SK-N-SH (cell line): ENCODE measurements at regions not wholly inside any gene's neighbourhood (a gene's known extent, or its start where the extent isn't known, plus 50 kb on each side); places are given as distances from the start of the nearest gene placed in this dataset.

ENCODE experiments used
- CTCF ChIA-PET: fragments of 300-600, 350-600 bp; formaldehyde crosslinking; extraction: SDS; loops from one replicate; lab custom pipeline; 2021; lab: Yijun Ruan, JAX
- POLR2A ChIA-PET: fragments of 350-600 bp; sonication (Branson Sonifier 250); formaldehyde crosslinking; extraction: SDS; loops from one replicate; lab custom pipeline; 2020; ENCODE audit warnings: antibody characterized with exemption, inconsistent platforms; lab: Yijun Ruan, JAX
- DNase-seq: peaks from one replicate; pipeline ENCODE4 v3.0.0; 2012
- H2AFZ ChIP-seq: fragments of 200-600 bp; sonication (generic); 2 replicates; pipeline ENCODE4 v1.8.1; 2016; ENCODE audit warnings: antibody characterized with exemption, mild to moderate bottlenecking, low read depth
- H3F3A ChIP-seq: fragments of 200-600 bp; sonication (generic); replicated peaks from 2 replicates; pipeline ENCODE3; 2016; ENCODE audit warnings: antibody characterized with exemption, mild to moderate bottlenecking; ENCODE audit not compliant: insufficient read depth
- H3K27ac ChIP-seq, 2 experiments: fragments of 200-500 bp in 1 of 2; fragments of 200-600 bp in 1 of 2; sonication (Bioruptor generic) in 1 of 2; sonication (generic), shearing (Covaris generic) in 1 of 2; 2 replicates each; pipeline versions ENCODE4 v1.5.1 to v1.6.1; 2014 to 2016; ENCODE audit warnings: low read depth in 2 of 2, inconsistent platforms in 1 of 2, low read length in 1 of 2, mild to moderate bottlenecking in 1 of 2, mixed read lengths in 1 of 2
- H3K27me3 ChIP-seq: fragments of 200-600 bp; sonication (generic), shearing (Covaris generic); 2 replicates; pipeline ENCODE4 v1.6.1; 2016; ENCODE audit warnings: mixed run types; ENCODE audit not compliant: insufficient read depth
- H3K36me3 ChIP-seq, 2 experiments: fragments of 200-500 bp in 1 of 2; fragments of 200-600 bp in 1 of 2; sonication (Bioruptor generic) in 1 of 2; sonication (generic) in 1 of 2; replicated peaks in 1 of 2; 2 replicates each; pipeline versions ENCODE3 to v1.5.1; 2014 to 2016; ENCODE audit warnings: low read length in 1 of 2, mild to moderate bottlenecking in 1 of 2; ENCODE audit not compliant: insufficient read depth in 2 of 2, control insufficient read depth in 1 of 2
- H3K4me1 ChIP-seq, 2 experiments: fragments of 200-500 bp in 1 of 2; fragments of 200-600 bp in 1 of 2; sonication (Bioruptor generic) in 1 of 2; sonication (generic), shearing (Covaris generic) in 1 of 2; 2 replicates each; pipeline versions ENCODE4 v1.5.1 to v1.6.1; 2014 to 2016; ENCODE audit warnings: low read depth in 1 of 2, low read length in 1 of 2, mixed run types in 1 of 2; ENCODE audit not compliant: insufficient read depth in 2 of 2, control insufficient read depth in 1 of 2
- H3K4me2 ChIP-seq: fragments of 200-600 bp; sonication (generic), shearing (Covaris generic); 2 replicates; pipeline ENCODE4 v1.6.1; 2017; ENCODE audit warnings: mixed run types
- H3K4me3 ChIP-seq, 2 experiments: fragments of 200-500 bp in 1 of 2; fragments of 200-600 bp in 1 of 2; sonication (Bioruptor generic) in 1 of 2; sonication (generic), shearing (Covaris generic) in 1 of 2; 2 replicates each; pipeline versions ENCODE4 v1.5.1 to v1.8.1; 2014 to 2016; ENCODE audit warnings: low read depth in 2 of 2, inconsistent platforms in 1 of 2, low read length in 1 of 2, mild to moderate bottlenecking in 1 of 2, mixed read lengths in 1 of 2, moderate library complexity in 1 of 2
- H3K79me2 ChIP-seq: fragments of 200-600 bp; sonication (generic); 2 replicates; pipeline ENCODE4 v1.8.1; 2017; ENCODE audit warnings: mild to moderate bottlenecking; ENCODE audit not compliant: insufficient read depth
- H3K9ac ChIP-seq: fragments of 200-600 bp; sonication (generic); 2 replicates; pipeline ENCODE4 v1.6.1; 2017; ENCODE audit warnings: mixed run types
- H3K9me2 ChIP-seq: fragments of 200-600 bp; sonication (generic); 2 replicates; pipeline ENCODE4 v1.6.1; 2017; ENCODE audit warnings: mixed run types
- H3K9me3 ChIP-seq: fragments of 200-600 bp; sonication (generic); 2 replicates; pipeline ENCODE4 v1.6.1; 2017; ENCODE audit warnings: mixed run types, mild to moderate bottlenecking, moderate library complexity
- H4K20me1 ChIP-seq: fragments of 200-600 bp; sonication (generic); 2 replicates; pipeline ENCODE4 v1.6.1; 2017; ENCODE audit warnings: mild to moderate bottlenecking, mixed run types; ENCODE audit not compliant: insufficient read depth
- CTCF ChIP-seq: fragments of 200-600 bp; sonication (generic); IDR thresholded peaks from 2 replicates; pipeline ENCODE4 v1.6.1; 2017; ENCODE audit warnings: antibody characterized with exemption, mild to moderate bottlenecking, moderate library complexity
- FOXJ3 ChIP-seq: sonication (generic); formaldehyde crosslinking; IDR thresholded peaks from 2 replicates; pipeline ENCODE4 v1.5.1; 2020; ENCODE audit warnings: mild to moderate bottlenecking, missing genetic modification reagents
- FOXM1 ChIP-seq: IDR thresholded peaks from 2 replicates; pipeline ENCODE4 v1.4.0; 2012; ENCODE audit warnings: low read depth, mild to moderate bottlenecking
- GABPA ChIP-seq: IDR thresholded peaks from 2 replicates; pipeline ENCODE4 v1.4.0; 2012; ENCODE audit warnings: low read depth, mild to moderate bottlenecking
- GATA2 ChIP-seq: sonication (generic); formaldehyde crosslinking; IDR thresholded peaks from 2 replicates; pipeline ENCODE4 v1.5.0; 2020; ENCODE audit warnings: mild to moderate bottlenecking, missing genetic modification reagents
- JUND ChIP-seq: IDR thresholded peaks from 2 replicates; pipeline ENCODE4 v1.4.0; 2012
- NFIC ChIP-seq: IDR thresholded peaks from 2 replicates; pipeline ENCODE4 v1.4.0; 2012; ENCODE audit warnings: borderline replicate concordance
- NRF1 ChIP-seq: IDR thresholded peaks from 2 replicates; pipeline ENCODE4 v1.6.1; 2012; ENCODE audit warnings: low read depth, mild to moderate bottlenecking, low read length
- RCOR1 ChIP-seq: fragments of 150-350 bp; IDR thresholded peaks from 2 replicates; pipeline ENCODE4 v1.6.1; 2017; ENCODE audit warnings: antibody characterized with exemption, low read length
- RFX5 ChIP-seq: IDR thresholded peaks from 2 replicates; pipeline ENCODE4 v1.6.1; 2012; ENCODE audit warnings: mild to moderate bottlenecking, improper control_type of control experiment, low read length
- RXRA ChIP-seq: IDR thresholded peaks from 2 replicates; pipeline ENCODE4 v1.4.0; 2012; ENCODE audit warnings: low read depth, mild to moderate bottlenecking, borderline replicate concordance
- SIN3A ChIP-seq: IDR thresholded peaks from 2 replicates; pipeline ENCODE4 v1.6.1; 2012; ENCODE audit warnings: low read depth, mild to moderate bottlenecking, low read length, moderate library complexity, borderline replicate concordance
- SMC3 ChIP-seq: IDR thresholded peaks from 2 replicates; pipeline ENCODE4 v1.6.1; 2012; ENCODE audit warnings: low read depth, low read length, improper control_type of control experiment
- TCF12 ChIP-seq: IDR thresholded peaks from 2 replicates; pipeline ENCODE4 v1.4.0; 2012
- WGBS: methylation state at CpG from one replicate; pipeline ENCODE4 v1.1.6; 2017; ENCODE audit warnings: low lambda C conversion rate; 5-methylcytosine and 5-hydroxymethylcytosine counted together
- TF ChIP-seq, protein P1 (sequence below): IDR thresholded peaks from 2 replicates; pipeline ENCODE4 v1.6.1; 2012; ENCODE audit warnings: mild to moderate bottlenecking, low read depth, low read length, moderate library complexity

GRCh38 chr18:37997695-37998094 is 432.1 kb upstream of the CELF4 start:
- ChIA-PET POLR2A (no interaction called here), CTCF (no interaction called here)
- WGBS, result 9% methylated on average over 1 of the region's 1 CpG
- Histone ChIP-seq H3K4me1 (no peaks in the 10 kb centered on the region), H3K9ac (no peak overlapping the region), H3K4me3 (no peak overlapping the region), H3K79me2 (no peaks in the 10 kb centered on the region), H3K27me3 (no peaks in the 10 kb centered on the region), H3K9me2 (no peaks in the 10 kb centered on the region), H3K4me2 (no peak overlapping the region), H3K9me3 (no peaks in the 10 kb centered on the region), H3K36me3 (no peaks in the 10 kb centered on the region), H3K27ac (no peak overlapping the region), H2AFZ (no peak overlapping the region), H4K20me1 (no peaks in the 10 kb centered on the region), H3F3A (no peaks in the 10 kb centered on the region)
- DNase-seq, result no peak
- TF ChIP-seq RCOR1 (no peak), RXRA (no peak)

- Histone ChIP-seq H3K9ac (no peak overlapping the region), H3K79me2 (no peaks in the 10 kb centered on the region), H3K4me1 (no peaks in the 10 kb centered on the region), H3F3A (no peaks in the 10 kb centered on the region), H3K27ac (no peak overlapping the region), H3K4me2 (no peak overlapping the region), H3K27me3 (no peaks in the 10 kb centered on the region), H2AFZ (no peak overlapping the region), H3K4me3 (no peak overlapping the region), H3K9me2 (no peaks in the 10 kb centered on the region), H3K36me3 (no peaks in the 10 kb centered on the region), H4K20me1 (no peaks in the 10 kb centered on the region), H3K9me3 (no peaks in the 10 kb centered on the region)
- POLR2A ChIA-PET, result no interaction called here
- TF ChIP-seq RFX5 (no peak), NRF1 (no peak), NFIC (no peak), JUND (no peak), SIN3A (no peak), GABPA (no peak), GATA2 (no peak), FOXJ3 (CRISPR knock-in tag) (no peak), RXRA (no peak), CTCF (no peak), SMC3 (no peak), TCF12 (no peak), FOXM1 (no peak)
- TF ChIP-seq, protein P1, sequence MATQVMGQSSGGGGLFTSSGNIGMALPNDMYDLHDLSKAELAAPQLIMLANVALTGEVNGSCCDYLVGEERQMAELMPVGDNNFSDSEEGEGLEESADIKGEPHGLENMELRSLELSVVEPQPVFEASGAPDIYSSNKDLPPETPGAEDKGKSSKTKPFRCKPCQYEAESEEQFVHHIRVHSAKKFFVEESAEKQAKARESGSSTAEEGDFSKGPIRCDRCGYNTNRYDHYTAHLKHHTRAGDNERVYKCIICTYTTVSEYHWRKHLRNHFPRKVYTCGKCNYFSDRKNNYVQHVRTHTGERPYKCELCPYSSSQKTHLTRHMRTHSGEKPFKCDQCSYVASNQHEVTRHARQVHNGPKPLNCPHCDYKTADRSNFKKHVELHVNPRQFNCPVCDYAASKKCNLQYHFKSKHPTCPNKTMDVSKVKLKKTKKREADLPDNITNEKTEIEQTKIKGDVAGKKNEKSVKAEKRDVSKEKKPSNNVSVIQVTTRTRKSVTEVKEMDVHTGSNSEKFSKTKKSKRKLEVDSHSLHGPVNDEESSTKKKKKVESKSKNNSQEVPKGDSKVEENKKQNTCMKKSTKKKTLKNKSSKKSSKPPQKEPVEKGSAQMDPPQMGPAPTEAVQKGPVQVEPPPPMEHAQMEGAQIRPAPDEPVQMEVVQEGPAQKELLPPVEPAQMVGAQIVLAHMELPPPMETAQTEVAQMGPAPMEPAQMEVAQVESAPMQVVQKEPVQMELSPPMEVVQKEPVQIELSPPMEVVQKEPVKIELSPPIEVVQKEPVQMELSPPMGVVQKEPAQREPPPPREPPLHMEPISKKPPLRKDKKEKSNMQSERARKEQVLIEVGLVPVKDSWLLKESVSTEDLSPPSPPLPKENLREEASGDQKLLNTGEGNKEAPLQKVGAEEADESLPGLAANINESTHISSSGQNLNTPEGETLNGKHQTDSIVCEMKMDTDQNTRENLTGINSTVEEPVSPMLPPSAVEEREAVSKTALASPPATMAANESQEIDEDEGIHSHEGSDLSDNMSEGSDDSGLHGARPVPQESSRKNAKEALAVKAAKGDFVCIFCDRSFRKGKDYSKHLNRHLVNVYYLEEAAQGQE, result no peak
- no peak for DNase-seq
- WGBS, result 49% methylated on average over 5 of the region's 5 CpGs
- CTCF ChIA-PET, result interaction anchor here (1.0 kb wide), 1 partner anchor 112 kb away, joined by 3 read pairs; no protein-coding TSS in a partner anchor
Observed at GRCh38 chr18:37987901-37988300, 422.3 kb upstream of the CELF4 start.
